T-cell (primary cell): ENCODE measurements at regions not wholly inside any gene's neighbourhood (a gene's known extent, or its start where the extent isn't known, plus 50 kb on each side); places are given as distances from the start of the nearest gene placed in this dataset.
"Not testable (repeated sequence)": the region's sequence is repeated elsewhere in the genome, so short reads cannot be mapped to it uniquely, and the experiment has no call there.

Experiments used
- ATAC-seq, 4 experiments: fragments of 200-7000 bp in 3 of 4; fragments of 150-1000 bp in 1 of 4; cut with Tn5 transposase; replicated peaks in 1 of 4; 1 replicate in 3 of 4; 2 replicates in 1 of 4; pipeline ENCODE4 v1.10.0; 2021; ENCODE audit warnings: moderate library complexity in 3 of 4, mild to moderate bottlenecking in 2 of 4, moderate number of reproducible peaks in 1 of 4
- CTCF ChIA-PET, 2 donors: fragments of 300-600 bp; sonication (Branson Sonifier 250); formaldehyde crosslinking; loops; one replicate each; lab custom pipeline; 2022; ENCODE audit warnings: antibody characterized with exemption in 2 of 2; lab: Charles Lee
- POLR2A ChIA-PET, 2 donors: fragments of 300-600 bp; sonication (Branson Sonifier 250); formaldehyde crosslinking; loops; one replicate each; lab custom pipeline; 2022; ENCODE audit warnings: antibody characterized with exemption in 2 of 2; lab: Charles Lee
- DNase-seq, 35 experiments: peaks; one replicate each; pipeline versions ENCODE4 v3.0.0 to v3.0.0-alpha.2; 2013 to 2023
- H3K27ac ChIP-seq: one replicate; pipeline ENCODE4 v1.5.1; 2013; ENCODE audit warnings: low read length
- H3K27me3 ChIP-seq, 2 experiments: replicated peaks in 1 of 2; 1 replicate in 1 of 2; 2 replicates in 1 of 2; pipeline versions ENCODE4 v1.6.1 to v1.7.0; 2013; ENCODE audit warnings: low read length in 1 of 2, mixed read lengths in 1 of 2; ENCODE audit not compliant: control insufficient read depth in 2 of 2, insufficient read depth in 2 of 2; ENCODE audit errors: extremely low read depth in 1 of 2
- H3K36me3 ChIP-seq, 2 donors: 1 replicate in 1 of 2; 2 replicates in 1 of 2; pipeline versions ENCODE4 v1.6.1 to v1.7.0; 2013; ENCODE audit warnings: low read length in 1 of 2; ENCODE audit not compliant: control insufficient read depth in 2 of 2, insufficient read depth in 1 of 2; ENCODE audit errors: extremely low read depth in 1 of 2
- H3K4me1 ChIP-seq, 2 experiments: 1 replicate in 1 of 2; 2 replicates in 1 of 2; pipeline versions ENCODE4 v1.6.1 to v1.7.0; 2013; ENCODE audit warnings: low read length in 2 of 2, mixed read lengths in 1 of 2; ENCODE audit not compliant: insufficient read depth in 2 of 2, control insufficient read depth in 1 of 2; ENCODE audit errors: extremely low read depth in 1 of 2
- H3K4me3 ChIP-seq, 2 donors: 1 replicate in 1 of 2; 2 replicates in 1 of 2; pipeline versions ENCODE4 v1.5.1 to v1.7.0; 2013; ENCODE audit warnings: mild to moderate bottlenecking in 2 of 2, low read length in 1 of 2, moderate library complexity in 1 of 2; ENCODE audit not compliant: control insufficient read depth in 1 of 2; ENCODE audit errors: extremely low read depth in 1 of 2
- H3K9me3 ChIP-seq: 2 replicates; pipeline ENCODE4 v1.7.0; 2013
- H3K27ac Mint-ChIP-seq, 2 donors: one replicate each; pipeline ENCODE4 v1.8.0; 2020 to 2021; ENCODE audit warnings: mild to moderate bottlenecking in 2 of 2, mixed read lengths in 2 of 2
- H3K27me3 Mint-ChIP-seq, 2 donors: one replicate each; pipeline ENCODE4 v1.8.0; 2021 to 2022; ENCODE audit warnings: mixed read lengths in 2 of 2
- H3K36me3 Mint-ChIP-seq: one replicate; pipeline ENCODE4 v1.8.0; 2021; ENCODE audit warnings: mixed read lengths
- H3K4me1 Mint-ChIP-seq, 3 donors: one replicate each; pipeline ENCODE4 v1.8.0; 2020 to 2022; ENCODE audit warnings: mixed read lengths in 3 of 3, mild to moderate bottlenecking in 1 of 3
- H3K4me3 Mint-ChIP-seq, 3 donors: one replicate each; pipeline ENCODE4 v1.8.0; 2020 to 2022; ENCODE audit warnings: mild to moderate bottlenecking in 3 of 3, mixed read lengths in 3 of 3, moderate library complexity in 3 of 3
- H3K9me3 Mint-ChIP-seq, 3 donors: one replicate each; pipeline ENCODE4 v1.8.0; 2020 to 2022; ENCODE audit warnings: mixed read lengths in 3 of 3
- WGBS: methylation state at CpG from one replicate; pipeline ENCODE4 v1.1.5; 2013; ENCODE audit warnings: missing lambda C conversion rate; ENCODE audit not compliant: insufficient coverage; 5-methylcytosine and 5-hydroxymethylcytosine counted together

- POLR2A ChIA-PET: no interaction called here
- Histone ChIP-seq H3K9me3 (no peaks in the 10 kb centered on the region), H3K36me3 (no peaks in the 10 kb centered on the region), H3K27ac (no peak overlapping the region), H3K27me3 (no peaks in the 10 kb centered on the region), H3K4me1 (no peaks in the 10 kb centered on the region), H3K4me3 (no peak overlapping the region)
- DNase-seq: no peak
- ATAC-seq: no peak
- WGBS: 0% methylated on average over 1 of the region's 3 CpGs
- CTCF ChIA-PET: interaction anchor here in 1 of 2 donors (0.7 to 1.0 kb wide), 2 partner anchors 9 to 14 kb away, joined by 3 to 8 read pairs; no protein-coding TSS in a partner anchor
- Mint-ChIP-seq H3K27ac (no peak overlapping the region), H3K9me3 (peaks cover 4 to 7% (median 5%) of the 10 kb centered on the region in 3 donors), H3K27me3 (no peaks in the 10 kb centered on the region), H3K4me1 (no peaks in the 10 kb centered on the region), H3K36me3 (no peaks in the 10 kb centered on the region), H3K4me3 (no peak overlapping the region)
Observed at GRCh38 chr14:25381498-25381897, 331.6 kb upstream of the STXBP6 start.

DNA sequence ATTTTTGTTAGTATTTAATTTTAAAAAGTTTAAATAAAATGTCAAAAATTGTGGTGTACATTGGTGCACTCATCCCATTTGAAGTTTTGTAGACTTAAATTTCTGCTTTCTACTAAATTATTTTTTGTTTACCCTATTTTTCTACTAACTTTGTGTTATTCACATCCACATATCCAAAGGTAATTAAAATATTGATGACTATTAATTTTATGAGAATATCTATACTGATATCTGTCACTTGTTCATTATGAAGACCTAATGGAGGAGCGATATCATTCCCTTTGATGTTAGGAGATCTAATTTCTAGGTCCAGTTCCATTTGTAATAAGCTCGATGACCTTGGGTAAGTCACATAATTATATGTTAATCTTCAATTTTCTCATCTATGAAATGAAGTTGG lies 325.7 kb upstream of the STXBP6 start:
- H3K9me3 ChIP-seq: no peaks in the 10 kb centered on the region
- Mint-ChIP-seq H3K27me3 (no peaks in the 10 kb centered on the region), H3K4me3 (no peak overlapping the region), H3K27ac (no peak overlapping the region), H3K36me3 (no peaks in the 10 kb centered on the region), H3K4me1 (no peaks in the 10 kb centered on the region), H3K9me3 (peaks cover 5 to 11% (median 6%) of the 10 kb centered on the region in 3 donors)
- POLR2A ChIA-PET: no interaction called here
- H3K36me3 ChIP-seq: no peaks in the 10 kb centered on the region
- WGBS: no CpG with 5 or more reads among the region's 2 CpGs
- ATAC-seq: no peak
- no peaks in the 10 kb centered on the region for H3K4me1 ChIP-seq
- DNase-seq: no peak
- no peaks in the 10 kb centered on the region for H3K27me3 ChIP-seq
- H3K27ac ChIP-seq: no peak overlapping the region
- H3K4me3 ChIP-seq: no peak overlapping the region
- CTCF ChIA-PET: no interaction called here

DNA sequence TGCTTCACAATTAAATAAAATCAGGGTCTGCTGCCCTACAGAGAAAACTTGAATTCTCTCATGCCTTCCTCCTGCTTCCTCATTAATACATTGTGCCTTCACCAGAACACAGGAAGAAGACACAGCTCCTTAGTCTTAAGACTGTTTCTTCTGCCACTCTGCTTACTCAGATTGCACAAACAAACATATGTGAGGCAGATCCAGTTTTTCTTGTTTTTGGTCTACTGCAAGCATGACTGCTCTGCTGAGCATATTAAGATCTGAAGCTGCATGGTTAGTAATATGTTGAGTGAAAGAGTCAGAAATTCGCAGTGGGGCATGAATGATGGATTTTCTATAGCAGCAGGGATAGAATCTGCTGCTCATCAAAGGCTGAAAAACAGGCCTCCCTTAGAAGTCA lies 321.1 kb upstream of the STXBP6 start:
- ChIA-PET POLR2A (no interaction called here), CTCF (no interaction called here)
- Mint-ChIP-seq H3K36me3 (no peaks in the 10 kb centered on the region), H3K4me3 (no peak overlapping the region), H3K9me3 (peaks cover 8 to 25% (median 21%) of the 10 kb centered on the region in 3 donors), H3K4me1 (no peaks in the 10 kb centered on the region), H3K27ac (no peak overlapping the region), H3K27me3 (no peaks in the 10 kb centered on the region)
- WGBS: 67% methylated on average over 1 of the region's 1 CpG
- H3K4me1 ChIP-seq: no peaks in the 10 kb centered on the region
- no peaks in the 10 kb centered on the region for H3K36me3 ChIP-seq
- no peak for ATAC-seq
- no peaks in the 10 kb centered on the region for H3K9me3 ChIP-seq
- no peak for DNase-seq
- H3K27me3 ChIP-seq: no peaks in the 10 kb centered on the region
- no peak overlapping the region for H3K4me3 ChIP-seq
- H3K27ac ChIP-seq: no peak overlapping the region

- H3K36me3 ChIP-seq, H3K4me3 Mint-ChIP-seq, H3K27me3 Mint-ChIP-seq, H3K4me1 Mint-ChIP-seq, H3K36me3 Mint-ChIP-seq, POLR2A ChIA-PET, DNase-seq, H3K27ac Mint-ChIP-seq, ATAC-seq, CTCF ChIA-PET, H3K27me3 ChIP-seq, H3K4me3 ChIP-seq, H3K9me3 ChIP-seq, H3K27ac ChIP-seq, H3K4me1 ChIP-seq: not testable (repeated sequence)
- WGBS: 91% methylated on average over 7 of the region's 10 CpGs
- peaks cover 11 to 25% (median 24%) of the 10 kb centered on the region in 3 donors for H3K9me3 Mint-ChIP-seq
Observed at GRCh38 chr14:25370057-25370456, 320.1 kb upstream of the STXBP6 start.

GRCh38 chr14:25358330-25358729 lies 308.4 kb upstream of the STXBP6 start:
- WGBS: no CpG with 5 or more reads among the region's 1 CpG
- Histone ChIP-seq H3K36me3 (no peaks in the 10 kb centered on the region), H3K4me1 (no peaks in the 10 kb centered on the region), H3K9me3 (no peaks in the 10 kb centered on the region), H3K27ac (no peak overlapping the region), H3K27me3 (no peaks in the 10 kb centered on the region), H3K4me3 (no peak overlapping the region)
- Mint-ChIP-seq H3K27me3 (no peaks in the 10 kb centered on the region), H3K9me3 (peaks cover 3 to 12% (median 3%) of the 10 kb centered on the region in 3 donors), H3K4me1 (no peaks in the 10 kb centered on the region), H3K4me3 (no peak overlapping the region), H3K36me3 (no peaks in the 10 kb centered on the region), H3K27ac (no peak overlapping the region)
- ChIA-PET CTCF (no interaction called here), POLR2A (no interaction called here)
- no peak for DNase-seq
- no peak for ATAC-seq

DNA sequence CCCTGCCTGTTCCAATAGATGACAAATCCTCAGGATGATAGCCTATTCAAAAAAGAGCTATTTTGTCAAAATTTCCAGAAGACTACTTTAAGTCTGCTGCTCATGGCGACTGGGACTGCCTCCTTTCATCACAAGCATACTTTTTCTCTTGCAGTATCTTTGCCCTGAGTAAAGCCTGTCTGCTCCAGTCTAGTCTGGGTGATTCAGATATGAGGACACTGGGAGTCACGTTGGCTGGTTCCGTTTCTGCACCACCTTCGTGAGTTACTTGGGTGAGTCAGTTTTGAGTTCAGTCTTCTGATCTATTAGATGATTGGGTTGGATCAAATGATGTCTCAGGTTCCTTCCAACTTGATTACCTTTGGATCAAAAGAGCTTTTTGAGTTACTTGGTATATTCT lies 301.3 kb upstream of the STXBP6 start:
- no peak overlapping the region for H3K4me3 ChIP-seq
- H3K27me3 ChIP-seq: no peaks in the 10 kb centered on the region
- H3K36me3 ChIP-seq: no peaks in the 10 kb centered on the region
- no peaks in the 10 kb centered on the region for H3K4me1 ChIP-seq
- DNase-seq: no peak
- H3K36me3 Mint-ChIP-seq: no peaks in the 10 kb centered on the region
- H3K4me3 Mint-ChIP-seq: no peak overlapping the region
- no peak overlapping the region for H3K27ac ChIP-seq
- POLR2A ChIA-PET: no interaction called here
- no peaks in the 10 kb centered on the region for H3K9me3 ChIP-seq
- 79% methylated on average over 2 of the region's 4 CpGs for WGBS
- CTCF ChIA-PET: interaction anchor here in 1 of 2 donors (0.6 kb wide), 1 partner anchor 10 kb away, joined by 3 read pairs; no protein-coding TSS in a partner anchor
- peaks cover 0 to 7% (median 4%) of the 10 kb centered on the region in 3 donors for H3K9me3 Mint-ChIP-seq
- H3K27me3 Mint-ChIP-seq: no peaks in the 10 kb centered on the region
- H3K4me1 Mint-ChIP-seq: no peaks in the 10 kb centered on the region
- no peak overlapping the region for H3K27ac Mint-ChIP-seq
- ATAC-seq: no peak

DNA sequence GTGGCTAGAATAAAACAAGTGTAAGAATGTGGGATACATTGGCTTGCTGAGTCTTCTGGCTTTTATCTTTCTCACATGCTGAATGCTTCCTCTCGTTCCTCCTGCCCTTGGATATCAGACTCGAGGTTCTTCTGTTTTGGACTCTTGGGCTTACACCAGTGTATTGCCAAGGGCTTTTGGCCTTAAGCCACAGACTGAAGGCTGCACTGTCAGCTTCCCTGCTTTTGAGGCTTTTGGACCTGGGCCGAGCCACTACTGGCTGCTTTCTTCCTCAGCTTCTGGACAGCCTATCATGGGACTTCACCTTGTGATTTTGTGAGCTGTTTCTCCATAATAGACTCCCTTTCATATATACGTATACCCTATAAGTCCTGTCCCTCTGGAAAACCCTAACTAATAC lies 300.9 kb upstream of the STXBP6 start:
- no peaks in the 10 kb centered on the region for H3K36me3 Mint-ChIP-seq
- Histone ChIP-seq H3K36me3 (no peaks in the 10 kb centered on the region), H3K4me3 (no peak overlapping the region), H3K9me3 (no peaks in the 10 kb centered on the region), H3K27ac (no peak overlapping the region), H3K27me3 (no peaks in the 10 kb centered on the region), H3K4me1 (no peaks in the 10 kb centered on the region)
- no peak overlapping the region for H3K27ac Mint-ChIP-seq
- WGBS: 72% methylated on average over 4 of the region's 4 CpGs
- DNase-seq (no peak), ATAC-seq (no peak)
- ChIA-PET POLR2A (no interaction called here), CTCF (no interaction called here)
- H3K9me3 Mint-ChIP-seq: peaks cover 2 to 7% (median 4%) of the 10 kb centered on the region in 3 donors
- H3K4me1 Mint-ChIP-seq: no peaks in the 10 kb centered on the region
- no peak overlapping the region for H3K4me3 Mint-ChIP-seq
- no peaks in the 10 kb centered on the region for H3K27me3 Mint-ChIP-seq
